GM12801 (cell line): ENCODE measurements at regions not wholly inside any gene's neighbourhood (a gene's known extent, or its start where the extent isn't known, plus 50 kb on each side); places are given as distances from the start of the nearest gene placed in this dataset.

Experiments
- TF ChIP-seq, protein P1 (sequence below): IDR thresholded peaks from one replicate; pipeline ENCODE4 v1.5.1; 2011; ENCODE audit warnings: control low read depth; ENCODE audit not compliant: insufficient read length; ENCODE audit errors: extremely low read depth

DNA sequence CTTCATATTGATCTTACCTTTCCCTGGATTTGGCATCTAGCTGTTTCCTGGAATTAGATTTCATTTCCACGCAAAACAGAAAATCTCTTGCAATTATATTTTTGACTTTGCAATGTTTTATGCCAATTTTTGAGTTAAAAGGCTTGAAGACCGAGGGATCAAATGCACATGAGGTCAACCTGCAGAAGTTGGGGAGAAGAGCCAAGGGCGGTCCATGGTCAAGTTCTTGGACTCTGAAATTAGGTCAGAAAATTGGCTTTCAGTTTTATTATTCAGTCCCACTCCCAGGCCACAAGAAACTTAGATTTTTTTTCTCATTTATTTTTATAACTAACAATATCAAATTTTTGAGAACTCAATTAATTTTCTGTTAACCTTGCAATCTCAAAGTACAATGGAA is 499.1 kb upstream of the USP24 start:
- TF ChIP-seq, protein P1, sequence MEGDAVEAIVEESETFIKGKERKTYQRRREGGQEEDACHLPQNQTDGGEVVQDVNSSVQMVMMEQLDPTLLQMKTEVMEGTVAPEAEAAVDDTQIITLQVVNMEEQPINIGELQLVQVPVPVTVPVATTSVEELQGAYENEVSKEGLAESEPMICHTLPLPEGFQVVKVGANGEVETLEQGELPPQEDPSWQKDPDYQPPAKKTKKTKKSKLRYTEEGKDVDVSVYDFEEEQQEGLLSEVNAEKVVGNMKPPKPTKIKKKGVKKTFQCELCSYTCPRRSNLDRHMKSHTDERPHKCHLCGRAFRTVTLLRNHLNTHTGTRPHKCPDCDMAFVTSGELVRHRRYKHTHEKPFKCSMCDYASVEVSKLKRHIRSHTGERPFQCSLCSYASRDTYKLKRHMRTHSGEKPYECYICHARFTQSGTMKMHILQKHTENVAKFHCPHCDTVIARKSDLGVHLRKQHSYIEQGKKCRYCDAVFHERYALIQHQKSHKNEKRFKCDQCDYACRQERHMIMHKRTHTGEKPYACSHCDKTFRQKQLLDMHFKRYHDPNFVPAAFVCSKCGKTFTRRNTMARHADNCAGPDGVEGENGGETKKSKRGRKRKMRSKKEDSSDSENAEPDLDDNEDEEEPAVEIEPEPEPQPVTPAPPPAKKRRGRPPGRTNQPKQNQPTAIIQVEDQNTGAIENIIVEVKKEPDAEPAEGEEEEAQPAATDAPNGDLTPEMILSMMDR = no peak

DNA sequence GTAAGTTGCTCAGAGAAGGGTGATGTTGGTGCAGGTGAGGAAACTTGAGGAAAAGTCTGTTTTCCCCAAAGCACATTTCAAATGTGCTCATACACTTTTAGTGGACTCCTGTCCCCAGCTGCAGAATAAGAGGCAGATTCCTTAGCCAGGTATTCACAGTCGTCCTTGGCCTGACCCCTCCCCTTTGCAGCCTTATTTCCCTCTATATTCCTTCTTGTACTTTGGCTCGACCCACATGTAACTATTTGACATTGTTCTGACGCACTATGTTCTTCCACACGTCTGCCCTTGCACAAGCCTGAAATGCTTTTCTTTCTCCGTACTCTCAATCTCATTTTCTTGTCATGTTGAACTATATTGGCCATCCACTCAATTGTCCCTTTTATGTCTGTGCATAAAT is 498.4 kb upstream of the USP24 start:
- TF ChIP-seq, protein P1 = no peak

DNA sequence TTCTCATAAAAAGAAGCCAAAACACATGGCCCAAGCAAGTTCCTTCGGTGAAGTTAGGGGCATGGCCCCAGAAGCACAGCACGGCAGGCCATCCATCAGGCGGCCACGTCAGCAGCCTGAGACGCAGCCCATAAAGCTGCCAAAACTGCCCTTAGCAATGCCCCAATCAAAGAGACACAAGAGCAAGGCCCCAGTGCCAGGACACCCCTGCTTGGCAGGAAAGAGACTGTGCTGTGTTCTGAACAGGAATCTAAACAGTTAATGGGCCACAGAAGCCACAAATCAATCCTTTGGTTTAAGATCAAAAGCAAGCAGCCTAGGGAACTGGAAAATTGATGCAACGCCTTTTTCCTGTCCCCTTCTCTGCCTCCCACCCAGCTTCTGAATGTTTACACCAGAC is 497.0 kb upstream of the USP24 start:
- TF ChIP-seq, protein P1 = no peak

DNA sequence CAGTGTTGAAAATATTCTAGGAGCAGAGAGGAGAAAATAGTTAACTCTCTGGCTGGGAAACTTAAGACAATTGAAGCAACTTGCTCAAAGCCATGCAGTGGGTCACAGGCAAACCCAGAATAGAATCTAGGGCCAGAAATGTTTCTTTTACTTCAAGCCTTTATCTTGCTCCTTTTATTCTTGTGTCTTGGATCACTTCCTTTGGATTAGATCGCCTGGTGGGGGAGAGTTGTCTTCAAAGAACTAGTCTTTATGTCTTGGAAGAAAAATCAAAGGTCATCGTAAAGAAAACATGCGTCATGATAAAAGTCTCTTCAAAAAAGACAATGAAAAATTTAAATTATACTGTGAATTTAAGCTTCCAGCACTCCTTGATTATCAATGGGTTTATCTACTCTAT is 493.6 kb upstream of the USP24 start:
- TF ChIP-seq, protein P1 = no peak

DNA sequence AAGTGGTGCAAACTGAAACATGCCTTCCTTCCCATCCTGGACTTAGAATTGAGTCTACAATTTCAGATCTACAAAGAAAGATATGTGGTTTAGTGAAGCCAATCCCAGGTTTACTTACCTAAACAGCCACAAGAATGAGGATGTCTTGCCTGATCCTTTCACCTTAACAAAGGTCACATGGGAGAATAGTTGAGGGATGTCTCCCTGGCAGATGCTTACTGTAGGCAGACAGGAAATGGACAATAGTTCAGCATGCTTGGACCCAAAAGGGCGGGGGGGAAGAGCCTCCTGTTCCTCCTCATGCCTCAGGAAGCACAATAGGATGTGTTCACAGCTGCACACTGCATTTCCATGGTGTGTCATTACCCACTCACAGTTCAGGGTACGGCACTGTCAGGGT is 492.7 kb upstream of the USP24 start:
- TF ChIP-seq, protein P1 = no peak

DNA sequence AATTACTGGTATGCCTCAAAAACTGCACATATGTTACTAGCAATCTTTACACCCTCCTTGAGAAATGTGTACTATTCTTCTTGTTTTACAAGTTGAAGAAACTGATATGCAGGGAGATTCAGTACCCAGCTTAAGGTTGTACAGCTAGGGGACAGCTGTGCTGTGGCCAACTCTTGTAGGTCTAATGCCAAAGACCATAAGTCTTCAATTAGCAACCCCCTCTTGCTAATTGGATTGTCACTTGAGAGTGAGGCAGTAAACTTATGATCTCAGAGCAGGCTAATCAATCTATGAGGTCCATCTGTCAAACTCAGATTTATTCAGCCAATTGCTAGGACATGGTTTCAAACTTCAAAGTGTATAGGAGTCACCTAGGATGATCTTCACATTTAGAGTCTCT is 492.0 kb upstream of the USP24 start:
- TF ChIP-seq, protein P1 = no peak

DNA sequence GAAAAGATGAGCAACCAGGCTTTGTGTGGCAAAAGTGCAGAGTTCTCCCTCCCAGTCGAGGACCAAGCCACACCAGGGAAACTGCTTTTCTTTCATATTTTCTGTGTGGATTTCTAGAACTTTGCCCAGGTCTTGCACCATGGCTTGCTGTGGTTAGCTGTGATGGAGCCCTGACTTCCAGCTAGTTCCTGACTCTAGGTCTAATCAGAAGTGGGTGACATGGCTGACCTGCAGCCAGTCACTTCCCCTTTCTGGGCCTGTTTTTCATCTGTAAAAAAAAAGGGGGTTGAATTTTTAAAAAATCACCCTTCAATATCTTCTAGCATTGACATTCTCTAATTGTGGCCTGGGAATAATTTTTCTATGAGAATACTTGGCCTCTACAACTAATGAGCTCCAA is 491.2 kb upstream of the USP24 start:
- TF ChIP-seq, protein P1 = no peak
